WTC11 (cell line): ENCODE measurements at regions not wholly inside any gene's neighbourhood (a gene's known extent, or its start where the extent isn't known, plus 50 kb on each side); places are given as distances from the start of the nearest gene placed in this dataset.
"Not testable (repeated sequence)": the region's sequence is repeated elsewhere in the genome, so short reads cannot be mapped to it uniquely, and the experiment has no call there.

Source experiments
- ATAC-seq: fragments of 200-7000 bp; cut with Tn5 transposase; 2 replicates; pipeline ENCODE4 v1.10.0; 2021; ENCODE audit warnings: mild to moderate bottlenecking, moderate library complexity
- CTCF ChIA-PET: fragments of 300-600 bp; sonication (Branson Sonifier 250); formaldehyde crosslinking; loops from one replicate; lab custom pipeline; 2021; ENCODE audit warnings: antibody characterized with exemption; lab: Charles Lee
- POLR2A ChIA-PET: fragments of 350-600 bp; sonication (Branson Sonifier 250); formaldehyde crosslinking; loops from one replicate; lab custom pipeline; 2021; ENCODE audit warnings: antibody characterized with exemption; lab: Charles Lee
- DNase-seq: peaks from one replicate; pipeline ENCODE4 v3.0.0; 2021; ENCODE audit warnings: low spot score
- H3K27ac Mint-ChIP-seq: 2 replicates; pipeline ENCODE4 v1.8.0; 2021; ENCODE audit warnings: mixed read lengths
- H3K27me3 Mint-ChIP-seq: 2 replicates; pipeline ENCODE4 v1.8.0; 2021; ENCODE audit warnings: low read depth, mild to moderate bottlenecking, moderate library complexity, mixed read lengths
- H3K36me3 Mint-ChIP-seq: 2 replicates; pipeline ENCODE4 v1.8.0; 2021; ENCODE audit warnings: mixed read lengths
- H3K4me1 Mint-ChIP-seq: 2 replicates; pipeline ENCODE4 v1.8.0; 2022; ENCODE audit warnings: mixed read lengths
- H3K4me3 Mint-ChIP-seq: 2 replicates; pipeline ENCODE4 v1.8.0; 2021; ENCODE audit warnings: mild to moderate bottlenecking, moderate library complexity, mixed read lengths
- H3K9me3 Mint-ChIP-seq: 2 replicates; pipeline ENCODE4 v1.8.0; 2021; ENCODE audit warnings: mixed read lengths
- ATF2 ChIP-seq: sonication (generic); formaldehyde crosslinking; IDR thresholded peaks from 2 replicates; pipeline ENCODE4 v1.8.1; 2022; ENCODE audit warnings: low read depth, missing genetic modification reagents, borderline replicate concordance
- MAX ChIP-seq: sonication (generic); formaldehyde crosslinking; IDR thresholded peaks from 2 replicates; pipeline ENCODE4 v1.8.0; 2022; ENCODE audit warnings: mild to moderate bottlenecking, missing genetic modification reagents
- NR3C1 ChIP-seq: sonication (generic); formaldehyde crosslinking; conservative IDR thresholded peaks from 2 replicates; pipeline ENCODE4 v1.8.1; 2023; ENCODE audit warnings: low read depth, mild to moderate bottlenecking, missing genetic modification reagents
- PRDM15 ChIP-seq: sonication (generic); formaldehyde crosslinking; IDR thresholded peaks from 2 replicates; pipeline ENCODE4 v1.8.0; 2022; ENCODE audit warnings: missing genetic modification reagents
- SOX15 ChIP-seq: fragments of 250-450 bp; sonication (Bioruptor Pico); IDR thresholded peaks from 2 replicates; pipeline ENCODE4 v1.9.0; 2021; ENCODE audit warnings: mild to moderate bottlenecking
- TEAD4 ChIP-seq: sonication (generic); formaldehyde crosslinking; IDR thresholded peaks from 2 replicates; pipeline ENCODE4 v1.8.0; 2022; ENCODE audit warnings: mild to moderate bottlenecking, missing genetic modification reagents
- USF2 ChIP-seq: sonication (generic); formaldehyde crosslinking; IDR thresholded peaks from 2 replicates; pipeline ENCODE4 v1.8.1; 2023; ENCODE audit warnings: mild to moderate bottlenecking, missing genetic modification reagents, moderate library complexity
- ZNF219 ChIP-seq: sonication (generic); formaldehyde crosslinking; IDR thresholded peaks from 2 replicates; pipeline ENCODE4 v1.8.0; 2023; ENCODE audit warnings: missing genetic modification reagents, mild to moderate bottlenecking, borderline replicate concordance
- TF ChIP-seq, protein P1 (sequence below): fragments of 250-450 bp; sonication (Bioruptor Pico); IDR thresholded peaks from 2 replicates; pipeline ENCODE4 v1.9.0; 2021; ENCODE audit warnings: mild to moderate bottlenecking, borderline replicate concordance

DNA sequence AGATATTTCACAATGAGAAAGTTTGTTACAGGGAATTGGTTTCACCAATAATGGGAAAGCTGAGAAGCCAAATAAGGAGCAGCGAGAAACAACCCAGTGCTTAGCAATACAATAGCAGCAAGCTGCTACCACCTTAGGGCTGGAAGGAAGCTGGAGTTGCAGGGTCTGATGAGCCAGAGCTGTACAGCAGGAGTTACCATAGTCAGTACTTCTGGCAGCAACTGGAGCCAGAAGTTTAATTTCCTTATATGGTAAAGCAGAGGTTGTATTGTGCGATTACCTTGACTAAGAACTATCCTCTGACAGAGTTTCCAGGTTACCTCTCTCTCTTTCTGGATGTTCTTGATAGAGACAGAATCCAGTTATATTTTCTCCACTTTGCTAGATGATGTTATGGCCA is 137.1 kb upstream of the OLIG3 start (continued):
- TF ChIP-seq PRDM15 (CRISPR knock-in tag) = no peak
- no peak for TF ChIP-seq ZNF219 (CRISPR knock-in tag)
- TF ChIP-seq SOX15 (CRISPR knock-in tag) = no peak
- no peak for TF ChIP-seq TEAD4 (CRISPR knock-in tag)
- no peak for TF ChIP-seq MAX (CRISPR knock-in tag)

DNA sequence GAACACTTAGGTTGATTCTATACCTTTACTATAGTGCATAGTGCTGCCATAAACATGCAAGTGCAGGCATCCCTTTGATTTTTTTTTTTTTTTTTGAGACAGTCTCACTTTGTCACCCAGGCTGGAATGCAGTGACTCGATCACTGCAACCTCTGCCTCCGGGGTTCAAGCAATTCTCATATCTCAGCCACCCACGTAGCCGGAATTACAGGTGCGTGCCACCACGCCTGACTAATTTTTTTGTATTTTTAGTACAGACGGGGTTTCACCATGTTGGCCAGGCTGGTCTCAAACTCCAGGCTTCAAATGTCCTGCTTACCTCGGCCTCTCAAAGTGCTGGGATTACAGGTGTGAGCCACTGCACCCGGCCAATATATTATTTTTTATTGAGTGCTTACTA is 140.0 kb upstream of the OLIG3 start:
- H3K9me3 Mint-ChIP-seq, H3K27me3 Mint-ChIP-seq, ATAC-seq, H3K36me3 Mint-ChIP-seq, H3K4me3 Mint-ChIP-seq, DNase-seq, H3K27ac Mint-ChIP-seq, CTCF ChIA-PET, POLR2A ChIA-PET: not testable (repeated sequence)
- peaks cover 16% of the 10 kb centered on the region for H3K4me1 Mint-ChIP-seq

- Mint-ChIP-seq H3K27me3 (no peaks in the 10 kb centered on the region), H3K4me3 (no peak overlapping the region), H3K9me3 (no peaks in the 10 kb centered on the region), H3K4me1 (no peaks in the 10 kb centered on the region), H3K27ac (no peak overlapping the region), H3K36me3 (no peaks in the 10 kb centered on the region)
- ChIA-PET CTCF (no interaction called here), POLR2A (no interaction called here)
- ATAC-seq (no peak), DNase-seq (no peak)
- no peak for TF ChIP-seq NR3C1 (CRISPR knock-in tag)
- TF ChIP-seq, protein P1, sequence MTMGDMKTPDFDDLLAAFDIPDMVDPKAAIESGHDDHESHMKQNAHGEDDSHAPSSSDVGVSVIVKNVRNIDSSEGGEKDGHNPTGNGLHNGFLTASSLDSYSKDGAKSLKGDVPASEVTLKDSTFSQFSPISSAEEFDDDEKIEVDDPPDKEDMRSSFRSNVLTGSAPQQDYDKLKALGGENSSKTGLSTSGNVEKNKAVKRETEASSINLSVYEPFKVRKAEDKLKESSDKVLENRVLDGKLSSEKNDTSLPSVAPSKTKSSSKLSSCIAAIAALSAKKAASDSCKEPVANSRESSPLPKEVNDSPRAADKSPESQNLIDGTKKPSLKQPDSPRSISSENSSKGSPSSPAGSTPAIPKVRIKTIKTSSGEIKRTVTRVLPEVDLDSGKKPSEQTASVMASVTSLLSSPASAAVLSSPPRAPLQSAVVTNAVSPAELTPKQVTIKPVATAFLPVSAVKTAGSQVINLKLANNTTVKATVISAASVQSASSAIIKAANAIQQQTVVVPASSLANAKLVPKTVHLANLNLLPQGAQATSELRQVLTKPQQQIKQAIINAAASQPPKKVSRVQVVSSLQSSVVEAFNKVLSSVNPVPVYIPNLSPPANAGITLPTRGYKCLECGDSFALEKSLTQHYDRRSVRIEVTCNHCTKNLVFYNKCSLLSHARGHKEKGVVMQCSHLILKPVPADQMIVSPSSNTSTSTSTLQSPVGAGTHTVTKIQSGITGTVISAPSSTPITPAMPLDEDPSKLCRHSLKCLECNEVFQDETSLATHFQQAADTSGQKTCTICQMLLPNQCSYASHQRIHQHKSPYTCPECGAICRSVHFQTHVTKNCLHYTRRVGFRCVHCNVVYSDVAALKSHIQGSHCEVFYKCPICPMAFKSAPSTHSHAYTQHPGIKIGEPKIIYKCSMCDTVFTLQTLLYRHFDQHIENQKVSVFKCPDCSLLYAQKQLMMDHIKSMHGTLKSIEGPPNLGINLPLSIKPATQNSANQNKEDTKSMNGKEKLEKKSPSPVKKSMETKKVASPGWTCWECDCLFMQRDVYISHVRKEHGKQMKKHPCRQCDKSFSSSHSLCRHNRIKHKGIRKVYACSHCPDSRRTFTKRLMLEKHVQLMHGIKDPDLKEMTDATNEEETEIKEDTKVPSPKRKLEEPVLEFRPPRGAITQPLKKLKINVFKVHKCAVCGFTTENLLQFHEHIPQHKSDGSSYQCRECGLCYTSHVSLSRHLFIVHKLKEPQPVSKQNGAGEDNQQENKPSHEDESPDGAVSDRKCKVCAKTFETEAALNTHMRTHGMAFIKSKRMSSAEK (CRISPR knock-in tag) = no peak
Measured at GRCh38 chr6:137637121-137637520, 142.9 kb upstream of the OLIG3 start.

DNA sequence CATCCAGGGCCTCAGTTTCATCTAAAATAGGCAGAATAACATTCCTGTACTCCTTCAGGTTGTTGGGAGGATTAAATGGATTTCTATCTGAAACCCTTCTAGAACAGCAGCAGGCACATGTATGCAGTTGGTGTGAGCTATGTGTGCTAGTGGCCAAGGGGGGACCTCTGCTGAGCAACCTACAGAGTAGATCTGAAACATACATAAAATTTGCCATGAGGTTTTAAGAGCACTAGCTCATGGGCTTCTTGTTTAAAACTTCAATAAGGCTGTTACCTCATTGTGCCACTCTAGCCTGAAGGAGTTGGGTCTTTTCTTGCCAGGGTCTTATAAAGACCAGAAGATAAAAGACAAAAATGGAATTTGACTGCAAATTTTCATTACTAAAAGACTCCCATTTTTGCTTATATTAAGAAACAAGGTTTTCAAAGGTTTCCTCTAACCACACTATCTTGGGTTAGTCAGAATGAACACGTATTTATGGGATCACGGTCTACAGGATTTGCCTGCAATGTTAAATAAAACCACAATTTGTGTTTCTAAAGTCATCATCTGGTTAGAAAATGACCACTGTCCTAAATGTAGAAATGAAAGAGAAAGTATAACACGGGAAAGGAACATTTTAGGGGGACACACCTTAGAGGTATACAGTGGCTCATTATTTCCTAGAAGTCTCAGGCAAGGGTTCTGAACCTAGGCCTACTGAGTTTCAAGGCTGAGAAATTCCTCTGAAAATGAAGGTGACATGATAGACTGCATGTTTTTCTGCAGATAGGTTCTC is 144.9 kb upstream of the OLIG3 start:
- no peak for DNase-seq
- Mint-ChIP-seq H3K36me3 (no peaks in the 10 kb centered on the region), H3K9me3 (peaks cover 4% of the 10 kb centered on the region; the same call in 1 of the 2 replicates), H3K4me1 (no peaks in the 10 kb centered on the region)
- ChIA-PET POLR2A (no interaction called here), CTCF (no interaction called here)
- TF ChIP-seq ATF2 = no peak
- TF ChIP-seq USF2 (CRISPR knock-in tag) = no peak
- TF ChIP-seq, all 79 proteins: peak for 0
- no peak overlapping the region for H3K27ac Mint-ChIP-seq
- no peak for ATAC-seq
- H3K27me3 Mint-ChIP-seq = no peaks in the 10 kb centered on the region
- no peak overlapping the region for H3K4me3 Mint-ChIP-seq
